Parathyroid adenoma (tissue), 2 donors: ENCODE measurements at regions not wholly inside any gene's neighbourhood (a gene's known extent, or its start where the extent isn't known, plus 50 kb on each side); places are given as distances from the start of the nearest gene placed in this dataset.

ENCODE experiments used
- H2AFZ ChIP-seq: fragments of 300-600 bp; sonication (generic); one replicate; pipeline ENCODE4 v1.7.0; 2017; ENCODE audit warnings: antibody characterized with exemption, mild to moderate bottlenecking
- H3K27ac ChIP-seq: fragments of 300-600 bp; sonication (generic); one replicate; pipeline ENCODE4 v1.7.0; 2017
- H3K27me3 ChIP-seq: fragments of 300-600 bp; sonication (generic); one replicate; pipeline ENCODE4 v1.7.0; 2017; ENCODE audit warnings: low read length; ENCODE audit not compliant: control insufficient read depth, insufficient read depth
- H3K36me3 ChIP-seq: fragments of 300-600 bp; sonication (generic); one replicate; pipeline ENCODE4 v1.7.0; 2017; ENCODE audit warnings: low read length; ENCODE audit not compliant: control insufficient read depth, insufficient read depth
- H3K4me1 ChIP-seq: fragments of 300-600 bp; sonication (generic); one replicate; pipeline ENCODE4 v1.7.0; 2017; ENCODE audit warnings: control low read depth
- H3K4me2 ChIP-seq: fragments of 300-600 bp; sonication (generic); one replicate; pipeline ENCODE4 v1.7.0; 2017; ENCODE audit warnings: low read length
- H3K4me3 ChIP-seq: fragments of 300-600 bp; sonication (generic); one replicate; pipeline ENCODE4 v1.7.0; 2017; ENCODE audit warnings: low read depth, low read length
- H3K79me2 ChIP-seq: fragments of 300-600 bp; sonication (generic); one replicate; pipeline ENCODE4 v1.7.0; 2017; ENCODE audit warnings: control low read depth
- H3K9ac ChIP-seq: fragments of 300-600 bp; sonication (generic); one replicate; pipeline ENCODE4 v1.7.0; 2017; ENCODE audit warnings: mild to moderate bottlenecking
- H3K9me3 ChIP-seq: fragments of 300-600 bp; sonication (generic); one replicate; pipeline ENCODE4 v1.7.0; 2017; ENCODE audit warnings: low read length; ENCODE audit not compliant: control insufficient read depth
- CTCF ChIP-seq: fragments of 300-600 bp; sonication (generic); IDR thresholded peaks from one replicate; pipeline ENCODE4 v1.7.0; 2017; ENCODE audit warnings: antibody characterized with exemption, mild to moderate bottlenecking
- donor health status: primary hyperparathyroidism.

GRCh38 chr14:101379842-101380241 is 181.5 kb upstream of the DIO3 start:
- H2AFZ ChIP-seq, result no peak overlapping the region
- H3K4me2 ChIP-seq, result no peak overlapping the region
- no peak overlapping the region for H3K27ac ChIP-seq
- H3K9me3 ChIP-seq, result no peaks in the 10 kb centered on the region
- H3K4me3 ChIP-seq, result no peak overlapping the region
- no peak for TF ChIP-seq CTCF
- no peaks in the 10 kb centered on the region for H3K4me1 ChIP-seq
- H3K79me2 ChIP-seq, result no peaks in the 10 kb centered on the region
- H3K27me3 ChIP-seq, result no peaks in the 10 kb centered on the region
- no peaks in the 10 kb centered on the region for H3K36me3 ChIP-seq
- no peak overlapping the region for H3K9ac ChIP-seq

GRCh38 chr14:101380512-101380911 is 180.8 kb upstream of the DIO3 start:
- Histone ChIP-seq H3K27ac (no peak overlapping the region), H3K4me1 (no peaks in the 10 kb centered on the region), H2AFZ (no peak overlapping the region), H3K36me3 (no peaks in the 10 kb centered on the region), H3K27me3 (no peaks in the 10 kb centered on the region), H3K79me2 (no peaks in the 10 kb centered on the region), H3K9ac (no peak overlapping the region), H3K9me3 (no peaks in the 10 kb centered on the region), H3K4me3 (no peak overlapping the region), H3K4me2 (no peak overlapping the region)
- no peak for TF ChIP-seq CTCF

GRCh38 chr14:101380940-101381339 is 180.4 kb upstream of the DIO3 start:
- H3K4me3 ChIP-seq, result no peak overlapping the region
- no peaks in the 10 kb centered on the region for H3K36me3 ChIP-seq
- no peak overlapping the region for H3K9ac ChIP-seq
- H2AFZ ChIP-seq, result no peak overlapping the region
- H3K4me2 ChIP-seq, result no peak overlapping the region
- no peak for TF ChIP-seq CTCF
- no peaks in the 10 kb centered on the region for H3K9me3 ChIP-seq
- no peaks in the 10 kb centered on the region for H3K4me1 ChIP-seq
- H3K27ac ChIP-seq, result no peak overlapping the region
- no peaks in the 10 kb centered on the region for H3K79me2 ChIP-seq
- H3K27me3 ChIP-seq, result no peaks in the 10 kb centered on the region

GRCh38 chr14:101383737-101384338 is 177.5 kb upstream of the DIO3 start:
- Histone ChIP-seq H3K27me3 (no peaks in the 10 kb centered on the region), H3K36me3 (no peaks in the 10 kb centered on the region), H2AFZ (no peak overlapping the region), H3K9me3 (no peaks in the 10 kb centered on the region), H3K4me2 (no peak overlapping the region), H3K4me1 (no peaks in the 10 kb centered on the region), H3K9ac (no peak overlapping the region), H3K79me2 (no peaks in the 10 kb centered on the region), H3K4me3 (no peak overlapping the region), H3K27ac (no peak overlapping the region)
- no peak for TF ChIP-seq CTCF

- Histone ChIP-seq H3K4me1 (no peaks in the 10 kb centered on the region), H3K79me2 (no peaks in the 10 kb centered on the region), H3K4me3 (no peak overlapping the region)
Measured at GRCh38 chr14:101394374-101394773, 166.9 kb upstream of the DIO3 start.

More at GRCh38 chr14:101394374-101394773, 166.9 kb upstream of the DIO3 start:
- Histone ChIP-seq H3K27ac (no peak overlapping the region), H3K9ac (no peak overlapping the region), H3K9me3 (no peaks in the 10 kb centered on the region), H3K36me3 (no peaks in the 10 kb centered on the region), H3K27me3 (no peaks in the 10 kb centered on the region), H3K4me2 (no peak overlapping the region), H2AFZ (no peak overlapping the region)
- no peak for TF ChIP-seq CTCF
